ENCODE measurements at regions not wholly inside any gene's neighbourhood (a gene's known extent, or its start where the extent isn't known, plus 50 kb on each side); places are given as distances from the start of the nearest gene placed in this dataset.

DNA sequence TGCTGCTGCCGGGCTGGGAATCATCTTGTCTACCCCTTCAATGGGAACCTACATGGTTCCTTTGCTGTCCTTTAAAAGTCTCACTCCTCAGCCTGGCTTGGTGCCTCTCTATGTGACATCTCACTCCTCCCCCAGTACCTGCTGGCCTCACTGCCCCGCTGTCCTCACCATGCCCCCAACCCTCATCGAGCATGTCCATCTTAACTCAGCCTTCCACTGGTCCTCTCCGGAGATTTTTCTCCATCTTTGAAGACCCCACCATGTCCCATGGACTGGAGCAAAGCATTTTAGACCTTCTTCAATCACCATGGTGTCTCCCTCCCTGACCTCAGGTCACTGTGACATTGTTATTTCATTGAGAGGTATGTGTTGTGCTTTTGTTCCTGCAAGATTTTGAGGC lies 58.1 kb upstream of the SIX3 start:
- no peak for DNase-seq
- H3K27ac ChIP-seq (ENCODE audit: low read depth in 1 of 3, low read length in 2 of 3): no peak overlapping the region
- H3K36me3 ChIP-seq (ENCODE audit: control insufficient read depth in 3 of 3, insufficient read depth in 2 of 3, low read depth in 1 of 3, low read length in 3 of 3): no peaks in the 10 kb centered on the region
- WGBS, 3 donors: 85 to 92% (median 87%) methylated on average over 4 of the region's 4 CpGs
- FAIRE-seq: no peak
- H3K4me3 ChIP-seq (ENCODE audit: low read depth in 1 of 3, low read length in 3 of 3): no peak overlapping the region
- H3K9me3 ChIP-seq (ENCODE audit: control insufficient read depth in 2 of 2, insufficient read depth in 1 of 2, low read depth in 1 of 2, low read length in 1 of 2): no peaks in the 10 kb centered on the region
- peaks cover 0 to 63% (median 12%) of the 10 kb centered on the region in 3 donors for H3K27me3 ChIP-seq (ENCODE audit: control insufficient read depth in 3 of 3, insufficient read depth in 3 of 3, low read length in 3 of 3)
- H3K4me1 ChIP-seq (ENCODE audit: control insufficient read depth in 3 of 3, insufficient read depth in 2 of 3, low read depth in 1 of 3, low read length in 2 of 3): no peaks in the 10 kb centered on the region

DNA sequence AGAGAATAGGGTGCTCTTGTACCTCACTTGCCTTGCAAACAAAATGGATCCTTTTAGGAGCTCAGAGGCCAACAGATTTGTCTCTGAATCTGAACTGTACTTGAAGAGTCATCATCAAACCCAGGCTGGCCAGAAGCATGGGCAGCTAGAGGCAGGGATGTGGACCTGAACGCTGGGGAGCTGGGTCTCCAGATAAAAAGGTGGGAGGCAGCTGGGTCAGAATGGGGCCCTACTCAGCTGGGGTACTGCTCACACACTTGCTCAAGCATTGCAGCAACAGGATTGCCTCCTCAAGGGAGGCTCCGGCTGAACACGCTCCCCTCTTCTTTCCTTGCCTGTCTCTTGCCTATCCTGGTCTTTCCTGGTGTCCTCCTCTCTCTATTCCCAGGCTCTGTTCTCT lies 57.3 kb upstream of the SIX3 start:
- H3K27me3 ChIP-seq (ENCODE audit: control insufficient read depth in 3 of 3, insufficient read depth in 3 of 3, low read length in 3 of 3): peaks cover 0 to 56% (median 12%) of the 10 kb centered on the region in 3 donors
- peaks cover 0 to 3% of the 10 kb centered on the region in 2 donors for H3K9me3 ChIP-seq (ENCODE audit: control insufficient read depth in 2 of 2, insufficient read depth in 1 of 2, low read depth in 1 of 2, low read length in 1 of 2)
- no peaks in the 10 kb centered on the region for H3K4me1 ChIP-seq (ENCODE audit: control insufficient read depth in 3 of 3, insufficient read depth in 2 of 3, low read depth in 1 of 3, low read length in 2 of 3)
- H3K36me3 ChIP-seq (ENCODE audit: control insufficient read depth in 3 of 3, insufficient read depth in 2 of 3, low read depth in 1 of 3, low read length in 3 of 3): no peaks in the 10 kb centered on the region
- WGBS, 3 donors: 76 to 83% (median 79%) methylated on average over 3 of the region's 3 CpGs
- FAIRE-seq: no peak
- DNase-seq: no peak
- H3K4me3 ChIP-seq (ENCODE audit: low read depth in 1 of 3, low read length in 3 of 3): no peak overlapping the region
- H3K27ac ChIP-seq (ENCODE audit: low read depth in 1 of 3, low read length in 2 of 3): no peak overlapping the region

DNA sequence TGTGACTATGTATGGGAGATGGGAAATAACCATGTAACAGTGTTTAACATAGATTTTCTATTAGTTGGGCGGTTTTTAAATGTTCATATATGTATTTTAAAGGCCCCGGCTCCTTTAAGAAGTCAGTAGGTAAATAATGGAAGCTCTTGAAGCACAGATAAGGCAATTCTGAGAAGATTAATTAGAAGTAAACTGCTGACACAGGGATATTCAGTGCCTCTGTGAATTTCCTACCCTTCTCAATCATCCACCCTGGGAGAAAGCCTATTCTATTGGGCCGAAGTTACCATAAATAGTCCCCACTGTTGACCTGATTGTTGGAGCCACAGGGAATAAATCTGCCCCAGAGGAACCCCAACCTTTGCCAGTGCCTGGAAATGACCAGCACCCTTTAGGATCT lies 56.8 kb upstream of the SIX3 start:
- FAIRE-seq (no peak), DNase-seq (no peak)
- 47 to 66% (median 61%) methylated on average over 3 of the region's 3 CpGs for WGBS, 3 donors
- Histone ChIP-seq H3K27me3 (ENCODE audit: control insufficient read depth in 3 of 3, insufficient read depth in 3 of 3, low read length in 3 of 3) (peaks cover 0 to 51% (median 12%) of the 10 kb centered on the region in 3 donors), H3K4me1 (ENCODE audit: control insufficient read depth in 3 of 3, insufficient read depth in 2 of 3, low read depth in 1 of 3, low read length in 2 of 3) (no peaks in the 10 kb centered on the region), H3K9me3 (ENCODE audit: control insufficient read depth in 2 of 2, insufficient read depth in 1 of 2, low read depth in 1 of 2, low read length in 1 of 2) (peaks cover 0 to 3% of the 10 kb centered on the region in 2 donors), H3K27ac (ENCODE audit: low read depth in 1 of 3, low read length in 2 of 3) (no peak overlapping the region), H3K4me3 (ENCODE audit: low read depth in 1 of 3, low read length in 3 of 3) (no peak overlapping the region), H3K36me3 (ENCODE audit: control insufficient read depth in 3 of 3, insufficient read depth in 2 of 3, low read depth in 1 of 3, low read length in 3 of 3) (no peaks in the 10 kb centered on the region)

DNA sequence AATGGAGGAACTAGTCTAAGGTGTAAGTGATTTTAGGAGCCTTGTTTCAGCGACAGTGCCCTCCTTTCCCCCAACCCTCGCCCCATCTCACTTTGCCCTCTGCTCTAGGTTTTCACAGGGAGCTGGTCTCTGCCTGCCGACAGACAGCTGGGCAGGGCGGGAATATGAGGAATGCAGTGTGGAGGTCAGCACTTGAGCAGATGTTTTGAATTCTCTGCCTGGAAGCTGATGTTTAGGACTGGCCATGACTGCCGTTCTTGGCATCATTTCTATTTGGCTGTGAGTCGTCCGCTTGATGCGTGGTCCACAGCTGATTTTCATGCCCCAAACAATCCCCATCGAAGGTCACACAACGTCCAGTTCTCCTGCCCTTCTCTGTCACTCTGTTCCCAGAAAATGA lies 55.1 kb upstream of the SIX3 start:
- WGBS, 3 donors: 54 to 77% (median 65%) methylated on average over 9 to 10 of the region's 10 CpGs
- no peak for FAIRE-seq

DNA sequence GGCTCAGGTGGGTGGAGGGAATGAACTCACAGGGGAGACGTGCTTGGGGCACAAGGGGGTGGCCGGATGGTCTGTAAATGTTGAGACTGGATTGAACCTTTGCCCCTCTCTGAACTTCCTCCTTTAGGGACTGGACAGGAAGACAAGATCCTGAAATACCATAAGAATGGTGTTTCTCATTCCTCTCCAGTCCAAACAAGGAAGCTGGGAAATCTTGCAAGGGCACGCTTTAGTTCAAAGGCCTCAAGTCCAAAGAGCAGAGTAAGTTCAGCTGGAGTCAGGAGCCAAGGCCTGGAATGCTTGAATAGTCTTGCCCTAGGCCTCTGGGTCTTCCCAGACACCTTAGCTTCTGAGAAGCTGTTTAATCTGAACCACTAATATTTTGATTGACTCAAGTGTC lies 52.4 kb upstream of the SIX3 start:
- DNase-seq (peak; percentile 23 to 64), FAIRE-seq (no peak)
- Histone ChIP-seq H3K4me1 (ENCODE audit: control insufficient read depth in 3 of 3, insufficient read depth in 2 of 3, low read depth in 1 of 3, low read length in 2 of 3) (no peaks in the 10 kb centered on the region), H3K27me3 (ENCODE audit: control insufficient read depth in 3 of 3, insufficient read depth in 3 of 3, low read length in 3 of 3) (peaks cover 0 to 18% (median 6%) of the 10 kb centered on the region in 3 donors), H3K27ac (ENCODE audit: low read depth in 1 of 3, low read length in 2 of 3) (no peak overlapping the region), H3K4me3 (ENCODE audit: low read depth in 1 of 3, low read length in 3 of 3) (no peak overlapping the region), H3K9me3 (ENCODE audit: control insufficient read depth in 2 of 2, insufficient read depth in 1 of 2, low read depth in 1 of 2, low read length in 1 of 2) (peaks cover 0 to 12% of the 10 kb centered on the region in 2 donors), H3K36me3 (ENCODE audit: control insufficient read depth in 3 of 3, insufficient read depth in 2 of 3, low read depth in 1 of 3, low read length in 3 of 3) (no peaks in the 10 kb centered on the region)
- 41 to 63% (median 54%) methylated on average over 3 of the region's 3 CpGs for WGBS, 3 donors

More for the DNA sequence above, 55.1 kb upstream of the SIX3 start:
- no peak overlapping the region for H3K27ac ChIP-seq (ENCODE audit: low read depth in 1 of 3, low read length in 2 of 3)
- H3K4me1 ChIP-seq (ENCODE audit: control insufficient read depth in 3 of 3, insufficient read depth in 2 of 3, low read depth in 1 of 3, low read length in 2 of 3): no peaks in the 10 kb centered on the region
- peaks cover 0 to 4% of the 10 kb centered on the region in 2 donors for H3K9me3 ChIP-seq (ENCODE audit: control insufficient read depth in 2 of 2, insufficient read depth in 1 of 2, low read depth in 1 of 2, low read length in 1 of 2)
- no peaks in the 10 kb centered on the region for H3K36me3 ChIP-seq (ENCODE audit: control insufficient read depth in 3 of 3, insufficient read depth in 2 of 3, low read depth in 1 of 3, low read length in 3 of 3)
- DNase-seq: no peak
- H3K27me3 ChIP-seq (ENCODE audit: control insufficient read depth in 3 of 3, insufficient read depth in 3 of 3, low read length in 3 of 3): peaks cover 0 to 37% (median 12%) of the 10 kb centered on the region in 3 donors
- no peak overlapping the region for H3K4me3 ChIP-seq (ENCODE audit: low read depth in 1 of 3, low read length in 3 of 3)
